Mucosa of stomach (tissue), 1 donor: ENCODE measurements at regions not wholly inside any gene's neighbourhood (a gene's known extent, or its start where the extent isn't known, plus 50 kb on each side); places are given as distances from the start of the nearest gene placed in this dataset.

Source experiments
- H3K27me3 ChIP-seq: one replicate; pipeline ENCODE4 v1.7.0; 2013; ENCODE audit warnings: mild to moderate bottlenecking, low read length; ENCODE audit not compliant: control insufficient read depth, insufficient read depth
- H3K36me3 ChIP-seq: one replicate; pipeline ENCODE4 v1.7.0; 2013; ENCODE audit warnings: low read length; ENCODE audit not compliant: control insufficient read depth, insufficient read depth
- H3K4me1 ChIP-seq: one replicate; pipeline ENCODE4 v1.7.0; 2013; ENCODE audit warnings: mild to moderate bottlenecking, low read length; ENCODE audit not compliant: control insufficient read depth, insufficient read depth
- H3K4me3 ChIP-seq: one replicate; pipeline ENCODE4 v1.7.0; 2013; ENCODE audit warnings: low read length
- H3K9ac ChIP-seq: one replicate; pipeline ENCODE4 v1.7.0; 2013; ENCODE audit warnings: mild to moderate bottlenecking, low read length, moderate library complexity
- H3K9me3 ChIP-seq: one replicate; pipeline ENCODE4 v1.7.0; 2013; ENCODE audit warnings: mild to moderate bottlenecking, low read length, moderate library complexity; ENCODE audit not compliant: control insufficient read depth
- donor health status: Pancreatic carcinoma.

DNA sequence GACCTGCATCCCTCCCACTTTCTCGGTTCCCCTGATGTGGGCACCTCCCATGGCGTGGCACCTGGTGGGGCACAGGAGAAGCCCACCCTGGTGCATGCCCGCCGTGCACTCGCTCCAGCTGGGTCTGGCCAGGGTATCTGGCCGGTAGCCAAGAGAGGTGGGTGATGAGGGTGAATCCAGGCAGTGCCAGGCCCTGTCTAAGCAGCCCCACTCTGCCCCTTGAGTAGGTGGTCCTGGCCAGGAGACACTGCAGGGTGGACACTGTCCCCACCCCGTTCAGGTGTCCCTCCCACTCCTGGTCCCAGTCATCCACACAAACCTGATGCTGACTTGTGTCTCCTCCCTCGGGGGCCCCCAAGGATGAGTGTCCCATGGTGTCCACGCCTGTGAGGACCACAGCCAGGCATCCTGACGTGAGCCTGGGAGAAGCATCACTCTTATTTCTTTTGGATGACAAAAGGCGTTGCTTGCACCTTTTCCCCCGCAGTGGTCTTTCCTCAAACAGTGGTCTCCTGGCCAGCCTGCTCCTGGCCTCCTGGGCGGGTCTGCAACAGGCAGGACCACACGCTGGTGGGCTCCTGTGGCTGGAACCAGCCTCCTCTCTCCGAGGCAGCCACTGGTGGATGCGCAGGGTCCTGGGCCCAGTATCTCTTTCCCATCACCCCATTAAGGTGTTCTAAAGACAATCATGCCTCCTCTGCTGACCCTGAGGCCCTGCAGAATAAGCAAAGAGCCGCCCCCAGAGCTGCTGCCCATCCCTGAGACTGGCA is 922.3 kb downstream of the BRD1 start:
- Histone ChIP-seq H3K9me3 (no peaks in the 10 kb centered on the region), H3K9ac (no peak overlapping the region), H3K36me3 (no peaks in the 10 kb centered on the region), H3K27me3 (no peaks in the 10 kb centered on the region), H3K4me1 (no peaks in the 10 kb centered on the region), H3K4me3 (no peak overlapping the region)

DNA sequence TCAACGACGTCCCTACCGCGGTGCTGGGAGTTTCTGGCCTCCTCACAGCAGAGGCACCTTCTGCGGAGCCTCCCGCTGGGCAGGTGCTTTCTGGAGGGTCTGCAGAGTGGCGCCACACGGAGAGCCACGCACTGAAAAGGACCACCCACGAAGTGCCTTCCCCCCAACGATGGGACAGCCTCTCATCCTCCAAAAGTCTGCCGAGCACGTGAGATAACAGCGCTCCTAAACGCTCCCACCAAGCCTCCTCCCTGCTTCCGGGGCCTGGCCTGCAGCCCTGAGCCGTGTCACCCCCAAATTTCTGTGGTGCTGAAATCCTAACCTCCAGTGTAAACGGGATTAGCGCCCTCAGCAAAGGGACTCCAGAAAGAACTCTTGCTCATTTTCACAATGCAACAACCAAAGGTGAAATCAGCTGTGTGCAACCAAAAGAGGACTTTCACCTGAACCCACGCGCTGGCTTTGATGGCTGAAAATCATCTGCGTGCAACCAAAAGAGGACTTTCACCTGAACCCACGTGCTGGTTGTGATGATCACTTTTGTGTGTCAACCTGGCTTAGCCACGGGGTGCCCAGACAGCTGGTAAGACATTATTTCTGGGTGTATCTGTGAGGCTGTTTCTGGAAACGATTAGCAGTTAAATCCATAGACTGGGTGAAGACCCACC is 924.6 kb downstream of the BRD1 start:
- no peaks in the 10 kb centered on the region for H3K27me3 ChIP-seq

DNA sequence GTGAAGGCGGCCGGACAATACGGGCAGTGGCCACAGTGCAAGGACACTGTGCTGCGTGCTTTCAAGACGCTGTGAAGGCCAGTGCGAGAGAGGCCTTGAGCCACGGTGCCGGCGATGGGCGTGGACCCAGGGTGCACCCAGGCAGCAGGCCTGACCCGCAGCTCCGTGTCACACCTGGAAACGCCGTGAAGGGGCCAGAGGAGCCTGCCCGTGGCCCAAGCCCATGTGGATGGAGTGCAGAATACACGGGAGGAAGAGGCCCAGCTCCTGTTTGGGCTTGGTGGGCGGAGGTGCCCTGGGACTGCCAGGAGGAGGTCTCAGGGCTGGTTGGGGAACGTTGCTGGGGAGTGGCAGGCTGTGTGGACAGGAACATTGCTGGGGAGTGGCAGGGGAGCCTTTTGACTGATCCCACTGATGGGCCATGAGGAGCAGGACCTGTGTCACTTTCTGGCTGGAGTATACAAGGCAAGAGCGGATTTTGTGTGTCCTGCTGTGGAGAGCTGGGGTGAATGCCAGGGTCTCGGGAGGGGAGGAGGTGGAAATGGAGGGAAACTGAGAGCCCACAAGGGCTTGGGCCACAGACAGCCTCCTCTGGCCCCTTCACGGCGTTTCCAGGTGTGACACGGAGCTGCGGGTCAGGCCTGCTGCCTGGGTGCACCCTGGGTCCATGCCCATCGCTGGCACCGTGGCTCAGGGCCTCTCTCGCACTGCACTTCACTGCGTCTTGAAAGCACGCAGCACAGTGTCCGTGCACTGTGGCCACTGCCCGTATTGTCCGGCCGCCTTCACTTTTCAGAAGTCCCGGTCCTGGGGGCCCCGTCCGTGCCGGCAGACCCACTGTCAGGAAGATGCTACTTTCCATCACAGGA is 925.4 kb downstream of the BRD1 start:
- H3K9me3 ChIP-seq, result no peaks in the 10 kb centered on the region
- no peak overlapping the region for H3K4me3 ChIP-seq
- H3K27me3 ChIP-seq, result no peaks in the 10 kb centered on the region
- no peaks in the 10 kb centered on the region for H3K36me3 ChIP-seq
- H3K4me1 ChIP-seq, result no peaks in the 10 kb centered on the region
- no peak overlapping the region for H3K9ac ChIP-seq

More for the DNA sequence above, 924.6 kb downstream of the BRD1 start:
- Histone ChIP-seq H3K4me3 (no peak overlapping the region), H3K9me3 (no peaks in the 10 kb centered on the region), H3K9ac (no peak overlapping the region), H3K36me3 (no peaks in the 10 kb centered on the region), H3K4me1 (no peaks in the 10 kb centered on the region)

DNA sequence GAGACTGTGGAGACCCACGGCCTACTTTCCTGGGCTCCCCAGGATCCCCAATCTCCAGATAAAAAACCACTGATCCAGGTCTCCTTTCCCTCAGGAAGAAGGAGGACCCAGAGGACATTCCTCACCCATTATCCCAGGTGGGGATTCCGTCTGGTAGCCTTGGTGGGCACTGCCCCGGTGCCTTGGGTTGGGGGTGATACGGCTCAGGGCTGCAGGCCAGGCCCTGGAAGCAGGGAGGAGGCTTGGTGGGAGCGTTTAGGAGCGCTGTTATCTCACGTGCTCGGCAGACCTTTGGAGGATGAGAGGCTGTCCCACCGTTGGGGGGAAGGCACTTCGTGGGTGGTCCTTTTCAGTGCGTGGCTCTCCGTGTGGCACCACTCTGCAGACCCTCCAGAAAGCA is 926.3 kb downstream of the BRD1 start:
- Histone ChIP-seq H3K9ac (no peak overlapping the region), H3K36me3 (no peaks in the 10 kb centered on the region), H3K27me3 (no peaks in the 10 kb centered on the region), H3K4me3 (no peak overlapping the region), H3K9me3 (no peaks in the 10 kb centered on the region), H3K4me1 (no peaks in the 10 kb centered on the region)

DNA sequence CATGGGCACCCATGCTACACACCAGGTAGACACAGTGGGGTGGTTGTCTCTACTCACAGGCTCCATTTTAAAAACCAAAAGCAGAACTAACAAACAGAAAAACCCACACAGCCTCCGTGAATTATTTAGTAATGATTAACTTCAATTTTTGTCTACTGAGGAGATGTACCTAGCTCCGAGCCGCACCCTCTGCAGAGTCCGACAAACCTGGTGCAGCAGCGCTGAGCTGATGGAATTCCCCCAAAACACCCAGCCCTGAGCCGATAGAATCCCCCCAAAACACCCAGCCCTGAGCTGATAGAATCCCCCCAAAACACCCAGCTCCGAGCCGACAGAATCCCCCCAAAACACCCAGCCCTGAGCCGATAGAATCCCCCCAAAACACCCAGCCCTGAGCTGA is 927.0 kb downstream of the BRD1 start:
- Histone ChIP-seq H3K4me3 (no peak overlapping the region), H3K9ac (no peak overlapping the region), H3K9me3 (no peaks in the 10 kb centered on the region), H3K36me3 (no peaks in the 10 kb centered on the region), H3K4me1 (no peaks in the 10 kb centered on the region), H3K27me3 (peaks cover under 1% of the 10 kb centered on the region)

DNA sequence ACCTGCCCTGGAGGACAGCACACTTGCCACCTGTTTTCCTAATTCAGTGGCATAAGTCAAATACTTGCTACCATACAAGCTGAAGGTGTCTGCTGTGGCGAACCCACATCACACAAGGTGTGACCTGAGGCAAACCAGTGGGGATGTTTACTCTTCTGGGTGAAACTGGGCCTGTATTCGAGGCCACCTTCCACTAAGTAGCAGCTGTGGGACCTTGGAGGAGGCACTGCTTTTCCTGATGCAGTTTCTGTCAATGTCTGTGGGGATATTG is 927.4 kb downstream of the BRD1 start:
- Histone ChIP-seq H3K9me3 (no peaks in the 10 kb centered on the region), H3K9ac (no peak overlapping the region), H3K36me3 (no peaks in the 10 kb centered on the region), H3K4me3 (no peak overlapping the region), H3K27me3 (peaks cover 3% of the 10 kb centered on the region), H3K4me1 (no peaks in the 10 kb centered on the region)

DNA sequence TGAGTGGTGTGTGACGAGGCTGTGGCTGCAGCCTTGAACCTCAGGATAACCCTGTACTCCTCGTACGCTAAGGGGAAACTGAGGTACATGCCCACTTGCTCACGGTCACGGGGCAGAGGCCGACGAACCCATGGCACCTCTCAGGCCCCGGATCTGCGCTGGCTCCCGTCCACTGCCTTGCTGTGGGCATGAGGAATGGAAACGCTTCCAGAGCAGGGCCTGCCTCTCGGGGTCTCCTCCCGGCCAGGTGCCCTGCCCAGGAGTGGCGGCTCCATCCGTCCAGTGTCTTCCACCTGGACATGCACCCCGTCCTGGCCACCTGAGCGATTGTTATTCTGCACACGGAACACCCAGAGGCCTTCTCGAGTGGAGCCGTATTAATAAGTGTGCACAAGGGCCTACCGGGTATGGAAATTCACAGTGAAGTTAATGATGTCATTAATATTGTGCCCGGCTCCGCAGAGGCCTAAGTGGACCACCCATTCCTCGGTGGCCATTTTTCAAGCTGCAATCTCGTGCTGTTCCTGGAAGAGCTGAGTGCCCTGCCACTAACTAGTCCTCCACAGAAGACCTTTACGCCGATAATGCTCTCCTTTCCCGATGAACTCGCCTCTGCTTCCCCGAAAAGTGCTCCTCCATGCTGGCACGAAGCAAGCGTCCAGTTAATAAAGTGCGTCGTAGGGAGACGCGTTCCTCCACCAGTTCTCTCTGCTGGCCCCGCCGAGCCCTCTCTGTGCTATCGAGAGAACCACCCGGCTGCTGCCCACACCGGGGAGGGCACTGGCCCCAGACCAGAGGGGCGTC is 927.9 kb downstream of the BRD1 start:
- Histone ChIP-seq H3K4me1 (no peaks in the 10 kb centered on the region), H3K36me3 (no peaks in the 10 kb centered on the region), H3K9me3 (no peaks in the 10 kb centered on the region), H3K4me3 (no peak overlapping the region), H3K27me3 (peaks cover 3% of the 10 kb centered on the region), H3K9ac (no peak overlapping the region)

DNA sequence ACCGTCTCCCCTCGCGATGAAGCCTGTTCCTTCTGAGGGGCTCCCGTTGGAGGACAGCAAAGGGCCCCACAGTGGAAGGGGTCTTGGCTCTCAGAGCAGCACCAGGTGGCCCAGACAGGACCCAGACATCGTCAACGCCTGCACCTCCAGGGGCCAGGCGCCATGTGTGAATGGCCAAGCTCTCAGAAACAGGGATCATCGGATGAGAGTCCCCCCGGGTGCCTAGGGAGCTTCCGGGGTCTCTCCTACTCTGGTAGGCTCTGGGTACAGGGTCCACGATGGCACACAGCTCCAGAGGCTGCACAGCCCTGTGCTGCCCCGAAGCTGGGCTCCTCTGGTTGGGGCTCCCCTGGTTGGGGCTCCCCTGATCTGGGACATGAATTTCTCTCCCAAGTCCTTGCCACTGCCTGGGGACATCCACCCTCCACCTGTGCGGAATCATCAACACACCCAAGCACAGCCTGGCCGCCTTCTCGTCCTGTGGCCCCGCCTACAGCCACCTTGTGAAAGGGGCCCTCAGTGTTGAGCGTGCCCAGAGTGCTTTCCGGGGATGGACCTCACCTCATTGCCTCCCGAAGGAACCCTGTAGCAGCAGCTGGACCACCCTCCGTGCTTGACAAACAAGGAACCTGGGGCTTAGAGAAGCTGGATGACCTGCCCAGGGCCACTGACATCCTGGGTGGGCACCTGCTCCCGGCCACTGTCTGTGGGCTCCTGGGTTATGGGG is 929.0 kb downstream of the BRD1 start:
- Histone ChIP-seq H3K4me1 (no peaks in the 10 kb centered on the region), H3K9me3 (no peaks in the 10 kb centered on the region)

DNA sequence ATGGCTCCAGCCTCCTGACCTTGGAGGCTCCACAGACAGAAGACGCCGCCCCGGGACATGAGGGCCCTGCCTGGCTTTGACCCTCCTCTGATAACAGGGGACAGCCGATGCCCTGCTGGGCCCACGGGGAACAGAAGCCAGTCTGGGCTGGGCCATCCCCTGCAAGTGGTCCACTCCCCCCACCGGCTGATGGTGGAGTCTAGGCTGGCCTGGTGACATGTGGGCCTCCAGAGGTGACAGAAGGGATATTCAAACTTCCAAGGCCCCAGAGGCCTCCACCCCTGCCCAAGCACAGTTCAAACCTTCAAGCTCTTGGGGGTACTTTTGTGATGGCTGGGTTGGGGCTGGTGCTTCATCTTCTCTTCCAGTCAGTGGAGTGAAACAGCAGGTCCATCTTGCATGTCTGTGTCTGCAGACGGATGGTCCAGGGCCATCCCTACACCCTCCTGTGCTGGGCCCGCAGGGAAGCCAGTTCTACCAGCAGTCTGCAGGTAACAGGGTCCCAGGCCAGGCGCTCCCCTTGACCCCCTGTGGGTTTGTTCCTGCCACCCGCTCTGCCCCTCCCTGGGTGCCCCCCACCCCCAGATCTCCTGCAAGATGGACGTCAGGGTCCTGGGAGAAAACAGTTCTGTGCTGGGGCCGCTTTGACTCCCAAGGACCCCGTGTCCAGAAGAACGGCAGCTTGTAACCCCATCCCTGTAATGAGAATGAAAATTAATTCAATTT is 929.9 kb downstream of the BRD1 start:
- no peaks in the 10 kb centered on the region for H3K4me1 ChIP-seq
- H3K9ac ChIP-seq, result no peak overlapping the region
- H3K27me3 ChIP-seq, result peaks cover 3% of the 10 kb centered on the region
- no peaks in the 10 kb centered on the region for H3K36me3 ChIP-seq
- no peak overlapping the region for H3K4me3 ChIP-seq
- H3K9me3 ChIP-seq, result no peaks in the 10 kb centered on the region

More for the DNA sequence above, 929.0 kb downstream of the BRD1 start:
- no peaks in the 10 kb centered on the region for H3K36me3 ChIP-seq
- no peak overlapping the region for H3K9ac ChIP-seq
- peaks cover 3% of the 10 kb centered on the region for H3K27me3 ChIP-seq
- H3K4me3 ChIP-seq, result no peak overlapping the region

DNA sequence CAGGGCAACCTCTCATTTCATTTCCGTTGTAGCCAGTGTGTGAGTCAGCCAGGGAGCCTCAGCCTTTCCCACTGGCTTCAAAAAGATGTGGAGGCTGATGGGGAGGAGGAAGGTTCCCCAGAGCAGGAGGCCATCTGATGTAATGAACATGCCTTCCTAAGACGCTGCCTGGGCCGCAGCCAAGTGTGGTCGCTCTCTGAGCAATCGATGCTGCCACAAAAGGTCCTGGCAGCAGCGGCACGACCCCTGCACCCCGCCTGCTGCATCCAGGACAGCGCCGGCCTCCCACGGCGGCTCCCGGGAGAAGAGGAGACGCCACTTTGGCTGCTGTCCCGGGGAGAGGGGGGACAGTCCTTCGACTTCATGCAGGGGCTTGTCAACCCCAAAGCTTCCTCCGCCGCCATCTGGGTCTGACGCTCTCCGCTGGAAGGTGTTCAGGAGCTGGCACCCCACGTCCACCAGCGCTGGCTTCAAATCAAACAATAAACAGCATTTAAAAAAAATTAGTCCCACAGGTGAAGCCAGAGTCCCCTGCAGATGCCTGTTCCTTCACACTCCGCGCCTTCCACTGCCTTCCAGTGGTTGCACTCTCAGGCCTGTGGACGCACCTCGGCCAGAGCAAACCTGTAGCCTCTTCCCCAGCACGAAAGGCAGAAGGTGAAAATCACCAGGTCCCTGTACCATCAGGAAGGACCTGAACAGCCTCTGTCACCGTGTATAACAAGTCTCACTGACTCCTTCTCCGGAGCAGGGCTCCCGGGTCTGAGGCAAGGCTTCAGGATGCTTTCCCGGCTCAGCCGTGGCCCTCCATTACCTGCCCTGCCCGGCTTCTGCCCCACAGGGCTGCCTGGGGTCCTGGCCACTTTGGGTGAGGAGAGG is 930.7 kb downstream of the BRD1 start:
- Histone ChIP-seq H3K27me3 (peaks cover 3% of the 10 kb centered on the region), H3K9ac (no peak overlapping the region), H3K9me3 (no peaks in the 10 kb centered on the region), H3K4me1 (no peaks in the 10 kb centered on the region), H3K36me3 (no peaks in the 10 kb centered on the region), H3K4me3 (no peak overlapping the region)
